ENCODE measurements at regions not wholly inside any gene's neighbourhood (a gene's known extent, or its start where the extent isn't known, plus 50 kb on each side); places are given as distances from the start of the nearest gene placed in this dataset.
A peak's percentile ranks its signal among the peaks of the same experiment; 100 is the strongest.

GRCh38 chr2:133756833-133757232 is 188.6 kb upstream of the NCKAP5 start:
- H3K27ac ChIP-seq: no peak overlapping the region
- DNase-seq (ENCODE audit: low read depth, low spot score): no peak

- no peak overlapping the region for H3K27ac ChIP-seq
- no peak for DNase-seq (ENCODE audit: low read depth, low spot score)
Measured at GRCh38 chr2:133760376-133760775, 192.1 kb upstream of the NCKAP5 start.

- no peak overlapping the region for H3K27ac ChIP-seq
- no peak for DNase-seq (ENCODE audit: low read depth, low spot score)
Measured at GRCh38 chr2:133765658-133766057, 197.4 kb upstream of the NCKAP5 start.

DNA sequence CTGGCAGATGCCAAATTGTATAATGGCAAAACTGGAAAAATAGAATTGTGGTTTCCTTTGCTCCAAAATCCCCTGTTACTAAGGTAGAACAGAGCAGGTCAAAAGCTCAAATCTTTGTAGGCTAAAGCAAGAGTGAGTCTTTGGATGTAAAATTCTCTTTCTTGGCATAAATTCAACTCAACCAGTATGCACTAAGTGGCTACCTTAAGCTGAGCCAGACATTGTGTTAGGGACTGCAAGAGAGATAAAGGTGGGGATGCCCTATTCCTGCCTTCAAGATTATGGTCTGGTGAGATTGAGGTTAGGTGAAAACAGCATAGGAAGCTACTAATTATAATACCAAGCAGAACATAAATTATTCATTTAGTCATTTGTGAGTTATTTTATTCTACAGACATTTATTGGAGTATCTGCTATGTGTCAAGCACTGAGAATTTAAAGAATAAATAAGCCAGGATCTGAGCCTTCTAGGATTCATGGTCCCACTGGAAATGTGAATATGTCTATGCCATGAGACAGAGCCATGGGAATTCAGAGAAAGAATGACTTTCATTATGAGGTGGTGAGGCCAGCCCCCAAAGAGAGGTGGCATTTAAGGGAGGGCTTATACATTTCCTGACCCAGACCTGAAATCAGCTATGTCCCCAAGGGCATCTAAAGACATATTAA is 198.0 kb upstream of the NCKAP5 start:
- no peak overlapping the region for H3K27ac ChIP-seq
- DNase-seq (ENCODE audit: low read depth, low spot score): no peak

- peak overlapping the region; percentile 42 for H3K27ac ChIP-seq
Measured at GRCh38 chr2:133768256-133768655, 200.0 kb upstream of the NCKAP5 start.

DNA sequence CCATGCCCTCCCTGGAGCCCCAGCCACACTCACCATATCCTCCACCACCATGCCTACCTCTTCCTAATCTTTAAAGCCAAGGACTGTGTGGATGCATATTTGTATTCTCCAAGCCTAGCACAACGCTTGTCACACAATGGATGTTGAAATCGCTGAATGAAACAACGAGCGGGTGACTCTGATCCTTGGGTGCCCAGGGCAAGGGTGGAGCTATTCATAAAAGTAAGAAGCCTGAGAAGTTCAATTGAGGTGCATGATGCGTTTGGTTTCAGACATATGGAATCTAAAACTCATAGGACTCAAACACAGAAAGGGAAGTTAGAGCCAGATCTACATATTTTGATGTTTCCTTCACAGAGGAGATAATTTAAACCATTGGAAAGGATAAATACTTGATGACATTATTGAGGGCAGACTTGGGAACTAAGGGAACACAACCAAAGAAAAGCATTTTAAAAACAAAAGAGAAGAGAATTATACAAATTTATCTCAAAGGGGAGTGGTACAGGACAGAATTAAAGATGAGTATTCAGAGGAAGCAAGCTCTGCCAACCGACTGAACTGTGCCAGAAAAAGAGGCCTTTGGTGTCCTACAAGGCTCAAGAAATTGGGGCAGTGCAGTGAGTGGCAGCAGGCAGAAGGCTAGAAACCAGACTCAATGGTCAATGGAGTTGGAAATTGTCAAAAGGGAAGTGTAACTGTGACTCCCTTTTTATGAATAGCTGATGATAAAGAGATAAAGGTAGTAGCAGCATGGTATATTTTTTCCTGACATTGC is 200.6 kb upstream of the NCKAP5 start:
- DNase-seq (ENCODE audit: low read depth, low spot score): peak; percentile 8

More at GRCh38 chr2:133768256-133768655, 200.0 kb upstream of the NCKAP5 start:
- no peak for DNase-seq (ENCODE audit: low read depth, low spot score)

GRCh38 chr2:133773854-133774653 is 205.8 kb upstream of the NCKAP5 start:
- no peak overlapping the region for H3K27ac ChIP-seq
- DNase-seq (ENCODE audit: low read depth, low spot score): no peak

More for the DNA sequence above, 200.6 kb upstream of the NCKAP5 start:
- peak overlapping the region; percentile 42 for H3K27ac ChIP-seq

- H3K27ac ChIP-seq: no peak overlapping the region
- DNase-seq (ENCODE audit: low read depth, low spot score): no peak
Measured at GRCh38 chr2:133774654-133775015, 206.4 kb upstream of the NCKAP5 start.

GRCh38 chr2:133776936-133777573 is 208.8 kb upstream of the NCKAP5 start:
- DNase-seq (ENCODE audit: low read depth, low spot score): no peak
- no peak overlapping the region for H3K27ac ChIP-seq

DNA sequence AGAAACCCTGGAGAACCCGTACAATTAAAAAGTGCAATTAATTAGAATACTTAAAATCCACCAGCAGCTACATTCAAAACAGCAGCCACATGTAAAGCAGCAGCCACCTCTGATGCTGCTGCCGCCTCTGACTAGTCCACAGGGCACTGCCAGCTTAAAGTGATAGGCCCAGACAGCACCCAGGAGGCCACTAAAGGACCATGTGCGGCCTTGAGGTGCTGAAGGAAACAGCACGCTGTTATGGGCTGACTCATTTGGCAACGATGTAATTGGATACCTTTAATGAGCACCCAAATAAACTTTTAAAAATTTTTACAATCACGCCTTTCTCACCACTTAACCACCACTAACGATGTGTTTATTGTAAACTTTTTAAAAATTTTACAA is 209.3 kb upstream of the NCKAP5 start:
- peak; percentile 49 for DNase-seq (ENCODE audit: low read depth, low spot score)
- H3K27ac ChIP-seq: no peak overlapping the region

- no peak for DNase-seq (ENCODE audit: low read depth, low spot score)
- no peak overlapping the region for H3K27ac ChIP-seq
Measured at GRCh38 chr2:133780099-133780996, 212.1 kb upstream of the NCKAP5 start.

DNA sequence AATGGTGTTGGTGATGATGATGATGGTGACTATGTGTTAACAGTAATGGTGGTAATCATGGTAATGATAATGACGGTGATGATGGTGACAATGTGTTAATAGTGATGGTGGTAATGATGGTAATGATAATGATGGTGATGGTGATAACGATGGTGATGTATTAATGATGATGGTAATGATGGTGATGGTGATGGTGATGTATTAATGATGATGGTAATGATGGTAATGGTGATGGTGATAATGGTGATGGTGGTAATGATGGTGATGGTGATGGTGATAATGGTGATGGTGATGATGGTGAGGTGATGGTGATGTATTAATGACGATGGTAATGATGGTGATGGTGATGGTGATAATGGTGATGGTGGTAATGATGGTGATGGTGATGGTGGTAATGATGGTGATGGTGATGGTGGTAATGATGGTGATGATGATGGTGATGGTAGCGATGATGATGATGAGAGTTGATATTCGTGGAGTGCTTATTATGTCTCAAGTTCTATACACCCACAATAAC is 212.8 kb upstream of the NCKAP5 start:
- no peak overlapping the region for H3K27ac ChIP-seq
- DNase-seq (ENCODE audit: low read depth, low spot score): no peak

GRCh38 chr2:133787207-133787606 is 218.9 kb upstream of the NCKAP5 start:
- H3K27ac ChIP-seq: no peak overlapping the region
- no peak for DNase-seq (ENCODE audit: low read depth, low spot score)

- DNase-seq (ENCODE audit: low read depth, low spot score): no peak
- no peak overlapping the region for H3K27ac ChIP-seq
Measured at GRCh38 chr2:133787651-133788050, 219.4 kb upstream of the NCKAP5 start.

DNA sequence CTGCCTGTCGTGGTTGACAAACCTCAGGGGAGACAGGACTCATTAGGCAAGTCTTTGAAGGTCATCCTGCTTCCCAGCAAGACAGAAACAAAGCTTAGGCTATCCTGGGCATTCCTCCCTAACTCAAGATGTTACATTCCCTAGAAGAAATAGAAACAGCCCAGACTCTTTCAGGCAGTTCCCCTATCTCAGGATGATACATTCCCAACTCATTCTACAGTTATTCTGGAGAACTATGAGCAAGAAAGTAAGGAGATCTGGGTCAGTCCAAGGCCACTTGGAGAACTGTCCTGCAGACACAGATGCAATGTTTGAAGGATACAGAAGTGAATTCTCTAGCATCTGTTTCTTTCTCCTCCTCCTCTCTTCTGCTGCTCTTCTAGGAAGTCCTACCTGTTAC is 220.1 kb upstream of the NCKAP5 start:
- no peak overlapping the region for H3K27ac ChIP-seq
- no peak for DNase-seq (ENCODE audit: low read depth, low spot score)

- DNase-seq (ENCODE audit: low read depth, low spot score): no peak
- no peak overlapping the region for H3K27ac ChIP-seq
Measured at GRCh38 chr2:133789743-133790142, 221.5 kb upstream of the NCKAP5 start.

GRCh38 chr2:133790711-133791110 is 222.4 kb upstream of the NCKAP5 start:
- H3K27ac ChIP-seq: no peak overlapping the region
- no peak for DNase-seq (ENCODE audit: low read depth, low spot score)

DNA sequence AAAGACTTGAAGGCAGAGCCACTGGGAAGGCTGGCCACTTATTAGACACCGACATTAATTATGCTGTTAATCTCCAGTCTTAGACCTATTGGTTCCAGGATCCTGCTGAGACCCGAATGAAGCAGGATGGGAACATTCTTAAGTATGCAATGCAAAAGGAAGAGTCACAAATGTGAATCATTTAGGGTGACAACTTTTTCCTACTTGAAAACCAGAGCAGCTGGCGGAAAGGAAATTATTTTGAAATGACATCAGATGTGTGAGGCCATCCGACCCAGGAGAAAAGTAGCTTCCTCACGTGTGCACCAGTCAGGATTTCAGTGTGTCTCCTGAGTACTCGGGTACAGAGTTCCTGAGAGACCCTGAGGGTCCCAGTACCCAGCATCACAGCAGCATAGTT is 222.9 kb upstream of the NCKAP5 start:
- DNase-seq (ENCODE audit: low read depth, low spot score): no peak
- no peak overlapping the region for H3K27ac ChIP-seq

GRCh38 chr2:133792223-133792622 is 224.0 kb upstream of the NCKAP5 start:
- DNase-seq (ENCODE audit: low read depth, low spot score): no peak
- no peak overlapping the region for H3K27ac ChIP-seq
